Frontal cortex (tissue), 3 donors: ENCODE measurements at regions not wholly inside any gene's neighbourhood (a gene's known extent, or its start where the extent isn't known, plus 50 kb on each side); places are given as distances from the start of the nearest gene placed in this dataset.

Source experiments
- DNase-seq, 2 donors: peaks; one replicate each; pipeline ENCODE4 v3.0.0; 2012; ENCODE audit warnings: low spot score in 2 of 2
- FAIRE-seq: peaks from 2 replicates; lab custom pipeline; 2012; peaks lifted over from hg19 to GRCh38; lab: Jason Lieb, UNC
- donor health status: control.
- donor health status: control.
- donor health status: control.

DNA sequence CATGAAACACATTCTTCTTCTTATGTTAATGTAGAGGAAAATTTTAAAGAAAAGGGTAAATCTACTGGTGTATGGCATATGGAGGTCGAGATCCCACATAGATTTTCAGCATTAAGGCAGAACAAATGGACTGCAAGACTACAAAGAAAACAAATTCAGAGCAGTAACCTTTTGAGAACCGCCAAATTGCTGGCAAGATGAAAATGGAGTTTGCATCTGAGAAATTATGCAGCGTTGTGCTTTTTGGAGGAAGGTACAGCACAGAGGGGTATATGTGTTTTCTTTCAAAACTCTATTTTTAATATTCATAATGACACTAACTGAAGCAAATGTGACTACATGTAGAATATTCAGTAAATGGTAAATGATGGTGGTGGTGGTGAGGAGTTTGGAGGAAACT is 59.0 kb upstream of the PARD3B start:
- DNase-seq (no peak), FAIRE-seq (no peak)

DNA sequence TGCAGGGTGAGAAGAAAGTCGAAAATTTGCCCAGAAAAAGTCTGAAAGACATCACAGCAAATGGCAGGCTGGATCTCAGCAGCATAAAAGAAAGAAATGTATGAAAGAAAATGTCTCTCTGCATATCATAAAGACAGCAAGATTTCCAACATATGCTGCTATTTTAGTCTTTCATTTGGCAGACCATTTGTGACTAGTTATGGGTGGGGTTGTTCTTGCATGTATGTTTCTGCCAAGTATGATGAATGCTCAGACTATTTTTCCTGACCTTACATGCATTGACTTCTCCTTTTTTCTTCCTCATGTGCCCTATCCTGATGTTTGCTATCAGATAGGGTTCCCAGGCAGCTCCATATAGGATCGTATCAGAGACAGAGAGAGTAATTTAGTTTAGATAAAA is 58.5 kb upstream of the PARD3B start:
- DNase-seq = no peak
- FAIRE-seq = no peak

DNA sequence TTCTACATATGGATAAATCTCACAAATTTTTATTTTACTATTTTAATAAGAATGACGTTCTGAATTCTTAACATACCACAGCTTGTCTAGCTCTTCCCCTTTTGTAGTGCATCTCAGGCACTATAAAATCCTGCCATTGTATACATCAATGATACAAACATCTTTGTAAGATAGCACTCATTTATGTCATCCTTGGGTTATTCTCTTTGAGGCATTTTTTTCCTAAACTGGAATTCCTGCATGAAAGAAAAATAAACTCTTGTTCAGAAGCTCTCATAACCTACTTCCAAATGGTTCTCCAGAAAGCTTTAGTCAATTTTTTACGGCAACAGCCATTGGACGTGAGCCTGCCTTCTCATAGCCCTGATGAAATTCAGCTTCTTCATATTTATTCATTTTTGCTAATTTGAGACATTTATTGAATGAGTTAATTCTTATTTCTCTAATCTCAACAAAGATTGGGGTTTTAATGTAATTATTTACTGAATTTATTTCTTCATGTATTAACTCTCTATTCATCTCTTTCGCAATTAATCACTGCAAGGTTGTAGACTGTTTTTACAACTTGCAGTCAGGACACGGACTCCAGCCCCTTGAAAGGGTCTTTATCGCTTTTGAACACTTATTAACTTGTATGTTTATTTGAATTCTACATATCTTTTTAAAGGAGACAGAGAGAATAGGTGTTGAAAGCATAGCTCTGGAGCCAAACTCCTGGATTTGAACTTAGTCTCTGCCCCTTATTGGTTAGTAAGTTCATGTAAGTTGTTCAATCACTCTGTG is 57.6 kb upstream of the PARD3B start:
- FAIRE-seq = no peak

DNA sequence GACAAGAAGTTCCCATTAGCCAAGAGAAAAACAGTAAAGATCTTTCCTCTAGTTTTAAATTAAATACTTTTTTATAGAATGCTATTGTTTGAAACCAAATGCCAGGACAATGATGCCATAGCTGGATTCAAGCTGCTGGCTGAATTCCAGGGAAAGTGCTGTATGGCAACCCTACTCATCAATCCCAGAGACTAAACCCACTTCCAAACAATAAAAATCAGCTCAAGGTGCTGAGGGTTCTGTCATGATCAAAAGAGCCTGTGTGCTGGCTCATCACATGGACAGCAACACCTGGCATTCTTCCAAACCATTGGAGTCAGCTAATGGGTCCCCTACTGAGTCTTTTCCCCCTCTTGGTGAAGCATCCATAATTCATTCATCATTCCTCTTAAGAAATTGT is 53.7 kb upstream of the PARD3B start:
- FAIRE-seq = no peak

More for the DNA sequence above, 57.6 kb upstream of the PARD3B start:
- no peak for DNase-seq

DNA sequence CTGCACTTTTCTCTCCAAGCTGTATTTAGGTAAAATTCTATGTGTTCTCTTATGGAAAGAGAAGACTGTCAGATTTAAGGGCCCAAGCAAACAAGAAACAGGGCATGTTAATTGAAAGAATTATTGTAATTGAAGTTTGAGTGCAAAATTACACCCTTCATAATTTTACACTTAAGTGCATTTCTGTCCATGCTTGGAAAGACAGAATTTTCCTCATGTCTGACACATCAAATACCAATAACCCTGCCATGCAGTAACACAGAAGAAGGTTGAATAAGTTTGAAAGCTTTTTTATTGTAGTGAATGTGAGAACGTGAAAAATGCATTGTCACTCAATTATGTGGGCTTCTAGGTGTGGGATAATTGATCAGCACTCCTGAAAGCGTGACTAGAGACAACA is 52.9 kb upstream of the PARD3B start:
- FAIRE-seq (no peak), DNase-seq (no peak)

More for the DNA sequence above, 53.7 kb upstream of the PARD3B start:
- DNase-seq = no peak

DNA sequence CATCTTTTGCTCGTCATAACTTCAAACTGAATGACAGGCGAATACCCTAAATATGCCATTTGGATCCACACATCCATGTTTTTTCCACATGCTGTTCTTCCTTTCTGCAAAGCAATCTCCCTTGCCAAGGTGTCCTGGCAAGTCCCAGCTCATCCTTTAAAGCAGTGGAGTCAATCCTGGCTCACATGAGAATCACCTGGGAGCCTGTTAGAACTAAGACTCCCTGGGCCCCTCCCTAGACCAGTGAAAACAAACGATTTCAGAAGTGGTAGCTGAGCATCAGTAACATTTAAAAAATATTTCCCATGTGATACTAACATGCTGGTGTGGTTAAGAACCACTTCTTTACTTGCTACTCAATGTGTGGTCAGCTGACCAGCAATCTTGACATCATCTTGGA is 50.6 kb upstream of the PARD3B start:
- FAIRE-seq (no peak), DNase-seq (no peak)

DNA sequence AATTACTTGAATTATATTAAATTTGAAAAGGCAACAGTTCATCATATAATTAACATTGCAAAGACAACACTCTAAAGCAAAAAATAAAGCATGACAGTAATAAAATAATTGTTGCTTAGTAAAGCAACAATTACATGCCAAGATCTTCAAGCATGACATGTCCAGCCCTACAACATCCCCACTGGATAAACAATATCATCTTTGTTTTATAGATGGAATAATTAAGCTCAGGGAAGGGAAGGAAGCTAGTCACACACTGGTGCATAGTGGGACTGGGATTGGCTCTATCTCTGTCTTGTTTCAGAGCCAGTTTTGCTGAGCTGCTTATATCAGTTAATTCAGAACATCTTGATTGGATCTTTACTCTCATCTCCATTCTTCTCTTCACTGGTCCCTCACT is 49.9 kb upstream of the PARD3B start:
- DNase-seq (no peak), FAIRE-seq (no peak)
